ENCODE measurements at regions not wholly inside any gene's neighbourhood (a gene's known extent, or its start where the extent isn't known, plus 50 kb on each side); places are given as distances from the start of the nearest gene placed in this dataset.

GRCh38 chr10:117670116-117670904 is 127.8 kb downstream of the EMX2 start:
- ATAC-seq (replicated peaks): no peak
- H3K9me3 Mint-ChIP-seq: peaks cover 0 to 2% of the 10 kb centered on the region in 2 donors
- H3K36me3 Mint-ChIP-seq: no peaks in the 10 kb centered on the region
- no peaks in the 10 kb centered on the region for H3K4me1 Mint-ChIP-seq
- no peak for DNase-seq
- peaks cover 5 to 12% of the 10 kb centered on the region in 2 donors for H3K27me3 Mint-ChIP-seq
- H3K4me3 Mint-ChIP-seq: no peak overlapping the region
- H3K27ac Mint-ChIP-seq: no peak overlapping the region

- H3K4me1 Mint-ChIP-seq: no peaks in the 10 kb centered on the region
- H3K9me3 Mint-ChIP-seq: peaks cover 0 to 6% of the 10 kb centered on the region in 2 donors
- ATAC-seq (replicated peaks) (no peak), DNase-seq (no peak)
- peaks cover 14 to 15% of the 10 kb centered on the region in 2 donors for H3K27me3 Mint-ChIP-seq
- H3K4me3 Mint-ChIP-seq: no peak overlapping the region
- H3K36me3 Mint-ChIP-seq: no peaks in the 10 kb centered on the region
- no peak overlapping the region for H3K27ac Mint-ChIP-seq
These were observed 130.9 kb downstream of the EMX2 start for GRCh38 chr10:117673230-117674010.

DNA sequence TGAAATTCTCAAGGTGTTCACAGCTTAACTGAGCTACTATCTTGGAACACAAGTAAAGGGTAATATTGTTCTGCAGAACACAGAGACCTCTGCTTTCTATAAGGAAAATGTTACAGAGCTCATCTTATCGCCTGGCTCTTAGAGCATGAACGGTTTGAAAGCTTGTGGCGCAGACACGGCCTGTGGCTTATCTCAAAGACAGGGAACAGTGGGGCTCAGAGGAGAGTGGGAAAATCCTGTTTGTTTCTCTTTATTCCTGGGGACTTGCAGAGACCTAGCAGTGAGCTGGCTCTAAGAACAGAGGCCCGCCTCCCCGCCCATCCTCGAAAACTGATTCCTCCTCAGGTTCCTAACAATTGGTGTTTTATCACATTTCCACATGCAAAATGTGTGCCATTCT is 131.7 kb downstream of the EMX2 start:
- Mint-ChIP-seq H3K27ac (no peak overlapping the region), H3K36me3 (no peaks in the 10 kb centered on the region), H3K27me3 (peaks cover 18 to 20% of the 10 kb centered on the region in 2 donors), H3K4me3 (no peak overlapping the region), H3K4me1 (no peaks in the 10 kb centered on the region), H3K9me3 (peaks cover 0 to 6% of the 10 kb centered on the region in 2 donors)
- ATAC-seq (replicated peaks) (no peak), DNase-seq (no peak)

- H3K27ac Mint-ChIP-seq: no peak overlapping the region
- ATAC-seq (replicated peaks) (no peak), DNase-seq (no peak)
- H3K36me3 Mint-ChIP-seq: no peaks in the 10 kb centered on the region
- peaks cover 0 to 6% of the 10 kb centered on the region in 2 donors for H3K9me3 Mint-ChIP-seq
- no peak overlapping the region for H3K4me3 Mint-ChIP-seq
- peaks cover 18 to 20% of the 10 kb centered on the region in 2 donors for H3K27me3 Mint-ChIP-seq
- no peaks in the 10 kb centered on the region for H3K4me1 Mint-ChIP-seq
These were observed 132.1 kb downstream of the EMX2 start for GRCh38 chr10:117674646-117675045.

DNA sequence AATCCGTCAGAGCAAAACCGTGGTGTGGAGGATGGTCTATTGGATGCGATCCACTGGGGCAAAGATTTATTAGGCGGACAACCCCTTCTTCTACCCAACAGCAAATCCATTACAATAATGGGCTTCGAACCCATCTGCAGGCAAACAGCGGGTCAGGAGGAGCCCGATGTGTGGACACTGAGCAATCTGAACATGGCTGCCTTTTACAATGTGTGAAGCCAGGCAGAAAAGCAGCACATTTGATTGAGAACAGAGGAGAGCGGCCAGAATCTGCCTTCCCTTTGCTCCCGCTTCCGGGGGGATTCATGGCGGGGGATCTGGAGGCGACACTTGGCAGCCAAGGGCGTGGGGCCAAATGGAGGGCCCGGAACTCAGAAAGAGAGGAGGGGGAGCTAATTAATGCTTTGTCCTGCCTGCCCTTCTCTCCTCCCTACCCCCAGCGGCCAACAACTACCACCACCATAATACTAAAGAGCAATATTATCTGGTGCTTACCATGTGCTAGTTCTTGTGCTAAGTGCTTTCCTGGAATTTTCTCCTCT is 133.0 kb downstream of the EMX2 start:
- DNase-seq (no peak), ATAC-seq (replicated peaks) (no peak)
- Mint-ChIP-seq H3K9me3 (peaks cover 0 to 6% of the 10 kb centered on the region in 2 donors), H3K27ac (no peak overlapping the region), H3K36me3 (no peaks in the 10 kb centered on the region), H3K4me1 (no peaks in the 10 kb centered on the region), H3K4me3 (no peak overlapping the region), H3K27me3 (peaks cover 18 to 20% of the 10 kb centered on the region in 2 donors)

GRCh38 chr10:117677239-117677638 is 134.7 kb downstream of the EMX2 start:
- H3K36me3 Mint-ChIP-seq: no peaks in the 10 kb centered on the region
- H3K27ac Mint-ChIP-seq: no peak overlapping the region
- peaks cover 0 to 4% of the 10 kb centered on the region in 2 donors for H3K9me3 Mint-ChIP-seq
- H3K27me3 Mint-ChIP-seq: peaks cover 18 to 20% of the 10 kb centered on the region in 2 donors
- DNase-seq: no peak
- no peak overlapping the region for H3K4me3 Mint-ChIP-seq
- no peak for ATAC-seq (replicated peaks)
- no peaks in the 10 kb centered on the region for H3K4me1 Mint-ChIP-seq

DNA sequence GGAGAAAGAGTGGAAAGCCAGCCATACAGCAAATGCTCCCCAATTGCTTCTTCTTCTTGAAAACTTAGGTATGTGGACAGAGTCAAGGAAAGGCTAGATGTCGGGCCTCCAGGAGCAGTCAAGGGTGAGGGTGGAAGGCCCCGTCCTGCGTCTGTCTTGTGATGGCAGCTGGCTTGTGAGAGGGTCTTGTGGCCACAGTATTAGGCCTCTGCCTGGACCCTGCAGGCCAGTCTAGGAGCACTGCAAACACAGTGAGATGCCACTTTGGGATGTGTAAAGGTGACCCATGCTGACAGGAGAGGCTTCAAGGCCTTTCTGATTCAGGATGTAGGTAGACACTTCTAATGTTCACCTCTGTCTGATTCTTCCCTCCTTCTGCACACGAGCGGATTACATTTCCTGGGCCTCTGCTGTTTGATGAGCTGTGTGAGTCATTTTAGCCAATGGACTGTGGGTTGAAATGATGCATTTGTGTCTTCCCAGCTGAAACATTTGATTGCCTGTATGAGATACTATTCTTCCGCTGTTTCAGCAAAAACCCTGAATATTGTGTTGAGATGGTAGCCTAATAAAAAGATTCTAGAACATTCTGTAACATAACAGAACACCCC is 135.4 kb downstream of the EMX2 start:
- Mint-ChIP-seq H3K27me3 (peaks cover 18 to 20% of the 10 kb centered on the region in 2 donors), H3K4me3 (no peak overlapping the region), H3K27ac (no peak overlapping the region), H3K4me1 (no peaks in the 10 kb centered on the region), H3K9me3 (peaks cover 0 to 4% of the 10 kb centered on the region in 2 donors), H3K36me3 (no peaks in the 10 kb centered on the region)
- no peak for ATAC-seq (replicated peaks)
- no peak for DNase-seq

DNA sequence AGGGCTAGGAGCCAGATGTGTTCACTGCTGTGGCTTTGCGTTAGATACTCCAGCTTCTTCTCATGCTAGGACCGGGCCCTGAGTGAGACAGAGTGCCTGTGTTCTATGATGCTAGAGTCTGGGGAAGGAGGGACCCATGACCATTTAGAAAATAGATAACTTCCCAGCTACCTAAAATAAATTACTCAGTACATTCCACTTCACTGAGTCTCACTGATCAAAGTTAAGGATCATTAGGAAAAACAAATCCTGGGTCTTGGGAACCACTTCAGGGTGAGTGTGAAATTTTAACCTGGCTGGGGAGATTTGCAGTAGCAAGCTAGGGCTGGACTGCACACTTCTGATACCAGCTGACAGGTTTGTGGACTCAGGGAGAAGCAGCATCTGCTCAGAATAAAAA is 138.1 kb downstream of the EMX2 start:
- H3K27ac Mint-ChIP-seq: no peak overlapping the region
- peaks cover 0 to 4% of the 10 kb centered on the region in 2 donors for H3K9me3 Mint-ChIP-seq
- peaks cover 17 to 20% of the 10 kb centered on the region in 2 donors for H3K27me3 Mint-ChIP-seq
- DNase-seq (no peak), ATAC-seq (replicated peaks) (no peak)
- H3K4me3 Mint-ChIP-seq: no peak overlapping the region
- H3K36me3 Mint-ChIP-seq: no peaks in the 10 kb centered on the region
- no peaks in the 10 kb centered on the region for H3K4me1 Mint-ChIP-seq

DNA sequence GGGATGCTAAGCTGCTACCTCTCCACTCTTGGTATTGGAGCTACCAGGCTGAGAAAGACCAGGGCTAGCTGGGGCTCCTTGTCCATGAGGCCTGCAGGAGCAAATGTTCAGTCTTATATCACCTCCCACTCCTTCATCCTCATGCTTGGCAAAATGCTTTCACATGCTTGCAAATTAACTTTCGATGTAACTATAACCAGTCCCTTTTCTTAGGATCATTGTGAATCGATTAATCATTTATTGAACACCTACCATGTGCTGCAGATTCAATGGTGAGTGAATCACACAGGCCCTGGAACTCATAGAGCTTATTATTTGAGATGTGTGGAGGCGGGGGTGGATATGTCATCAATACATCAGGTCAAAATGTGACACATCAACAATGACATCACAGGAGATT is 138.6 kb downstream of the EMX2 start:
- H3K27ac Mint-ChIP-seq: no peak overlapping the region
- H3K9me3 Mint-ChIP-seq: peaks cover 0 to 4% of the 10 kb centered on the region in 2 donors
- H3K27me3 Mint-ChIP-seq: peaks cover 18 to 21% of the 10 kb centered on the region in 2 donors
- H3K4me3 Mint-ChIP-seq: no peak overlapping the region
- ATAC-seq (replicated peaks) (no peak), DNase-seq (no peak)
- H3K36me3 Mint-ChIP-seq: no peaks in the 10 kb centered on the region
- H3K4me1 Mint-ChIP-seq: no peaks in the 10 kb centered on the region

DNA sequence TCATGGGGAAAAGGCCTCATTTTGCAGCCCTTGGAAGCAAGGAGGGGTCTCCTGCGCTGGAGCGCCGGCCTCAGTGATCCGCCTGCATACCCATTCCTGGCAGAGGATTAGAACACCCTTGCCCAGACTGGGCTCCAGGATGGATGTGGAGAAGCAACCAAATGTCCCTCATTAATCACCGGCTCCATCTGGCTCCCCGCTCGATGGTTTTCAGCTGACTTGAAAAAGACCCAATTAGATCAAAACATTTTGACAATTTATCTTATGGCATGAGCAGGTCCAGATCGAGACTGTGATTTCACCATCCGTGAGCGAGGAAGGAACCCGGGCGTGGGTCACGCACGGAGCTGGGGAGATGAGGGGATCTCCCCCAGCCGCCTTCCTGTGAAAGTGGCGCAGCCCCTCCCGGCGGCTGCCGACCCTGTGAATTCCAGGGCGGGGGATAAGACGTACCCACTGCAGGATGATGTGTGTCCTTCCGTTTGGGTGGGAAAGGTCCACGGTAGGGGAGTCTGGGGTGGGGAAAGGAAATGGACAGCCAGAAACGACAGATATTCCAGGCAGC is 141.6 kb downstream of the EMX2 start:
- Mint-ChIP-seq H3K9me3 (no peaks in the 10 kb centered on the region), H3K4me3 (no peak overlapping the region), H3K27ac (no peak overlapping the region), H3K36me3 (no peaks in the 10 kb centered on the region), H3K4me1 (no peaks in the 10 kb centered on the region), H3K27me3 (peaks cover 0 to 8% of the 10 kb centered on the region in 2 donors)
- no peak for DNase-seq
- no peak for ATAC-seq (replicated peaks)

GRCh38 chr10:117684672-117685211 is 142.2 kb downstream of the EMX2 start:
- DNase-seq (no peak), ATAC-seq (replicated peaks) (no peak)
- Mint-ChIP-seq H3K27ac (no peak overlapping the region), H3K27me3 (peaks cover 0 to 8% of the 10 kb centered on the region in 2 donors), H3K36me3 (no peaks in the 10 kb centered on the region), H3K4me1 (no peaks in the 10 kb centered on the region), H3K9me3 (no peaks in the 10 kb centered on the region), H3K4me3 (no peak overlapping the region)

- DNase-seq: no peak
- H3K9me3 Mint-ChIP-seq: no peaks in the 10 kb centered on the region
- H3K4me3 Mint-ChIP-seq: no peak overlapping the region
- no peak overlapping the region for H3K27ac Mint-ChIP-seq
- ATAC-seq (replicated peaks): no peak
- H3K27me3 Mint-ChIP-seq: peaks cover 0 to 8% of the 10 kb centered on the region in 2 donors
- H3K4me1 Mint-ChIP-seq: no peaks in the 10 kb centered on the region
- H3K36me3 Mint-ChIP-seq: no peaks in the 10 kb centered on the region
These were observed 142.9 kb downstream of the EMX2 start for GRCh38 chr10:117685431-117685830.

DNA sequence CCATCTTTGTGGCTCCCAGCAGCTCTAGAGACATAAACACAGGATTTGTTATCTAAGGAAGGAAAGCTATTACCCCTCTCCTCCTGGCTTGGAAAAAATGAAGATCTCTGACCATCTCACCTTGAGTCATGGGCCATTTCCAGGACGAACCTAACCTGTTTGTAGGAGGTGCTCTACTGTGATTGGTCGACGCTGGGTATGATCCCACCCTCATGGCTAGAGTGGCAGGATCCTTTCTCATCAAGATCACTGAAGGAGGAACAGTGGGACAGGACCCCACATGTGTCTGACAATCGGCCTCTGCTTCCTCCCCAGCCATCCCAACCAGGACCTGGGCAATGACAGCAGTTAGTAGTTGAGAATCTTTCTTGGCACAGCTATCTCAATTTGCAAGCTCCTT is 144.1 kb downstream of the EMX2 start:
- DNase-seq (no peak), ATAC-seq (replicated peaks) (no peak)
- Mint-ChIP-seq H3K4me1 (no peaks in the 10 kb centered on the region), H3K36me3 (no peaks in the 10 kb centered on the region), H3K4me3 (no peak overlapping the region), H3K27me3 (peaks cover 0 to 8% of the 10 kb centered on the region in 2 donors), H3K27ac (no peak overlapping the region), H3K9me3 (no peaks in the 10 kb centered on the region)

GRCh38 chr10:117688358-117688757 is 145.8 kb downstream of the EMX2 start:
- H3K36me3 Mint-ChIP-seq: no peaks in the 10 kb centered on the region

More at GRCh38 chr10:117688358-117688757, 145.8 kb downstream of the EMX2 start:
- Mint-ChIP-seq H3K9me3 (no peaks in the 10 kb centered on the region), H3K27ac (no peak overlapping the region), H3K27me3 (peaks cover 0 to 8% of the 10 kb centered on the region in 2 donors), H3K4me3 (no peak overlapping the region), H3K4me1 (no peaks in the 10 kb centered on the region)
- ATAC-seq (replicated peaks): no peak
- no peak for DNase-seq

All from stimulated activated naive B cell treated with anti-CD40 and anti-IgM and Interleukin-4, amounts not matched to agents 10 μg/mL and 1 μg/mL and 100 μg/mL, for 72 hours (primary cell).